ENCODE measurements at regions not wholly inside any gene's neighbourhood (a gene's known extent, or its start where the extent isn't known, plus 50 kb on each side); places are given as distances from the start of the nearest gene placed in this dataset.

- intact Hi-C loops (cut with micrococcal nuclease), result no loop called here
- H3K9me3 Mint-ChIP-seq (ENCODE audit: insufficient read depth), result no peaks in the 10 kb centered on the region
- no peak for TF ChIP-seq EZH2 (IDR thresholded peaks at IDR 0.05; ENCODE audit: borderline replicate concordance, insufficient read depth, low read depth, low read length, poor library complexity, severe bottlenecking)
- TF ChIP-seq, protein P1, sequence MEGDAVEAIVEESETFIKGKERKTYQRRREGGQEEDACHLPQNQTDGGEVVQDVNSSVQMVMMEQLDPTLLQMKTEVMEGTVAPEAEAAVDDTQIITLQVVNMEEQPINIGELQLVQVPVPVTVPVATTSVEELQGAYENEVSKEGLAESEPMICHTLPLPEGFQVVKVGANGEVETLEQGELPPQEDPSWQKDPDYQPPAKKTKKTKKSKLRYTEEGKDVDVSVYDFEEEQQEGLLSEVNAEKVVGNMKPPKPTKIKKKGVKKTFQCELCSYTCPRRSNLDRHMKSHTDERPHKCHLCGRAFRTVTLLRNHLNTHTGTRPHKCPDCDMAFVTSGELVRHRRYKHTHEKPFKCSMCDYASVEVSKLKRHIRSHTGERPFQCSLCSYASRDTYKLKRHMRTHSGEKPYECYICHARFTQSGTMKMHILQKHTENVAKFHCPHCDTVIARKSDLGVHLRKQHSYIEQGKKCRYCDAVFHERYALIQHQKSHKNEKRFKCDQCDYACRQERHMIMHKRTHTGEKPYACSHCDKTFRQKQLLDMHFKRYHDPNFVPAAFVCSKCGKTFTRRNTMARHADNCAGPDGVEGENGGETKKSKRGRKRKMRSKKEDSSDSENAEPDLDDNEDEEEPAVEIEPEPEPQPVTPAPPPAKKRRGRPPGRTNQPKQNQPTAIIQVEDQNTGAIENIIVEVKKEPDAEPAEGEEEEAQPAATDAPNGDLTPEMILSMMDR (IDR thresholded peaks at IDR 0.05), result no peak
- Histone ChIP-seq H3K4me3 (ENCODE audit: control extremely low read depth in 1 of 5, extremely low read depth in 1 of 5, insufficient read depth in 1 of 5, low read depth in 2 of 5, low read length in 4 of 5) (no peak overlapping the region), H3K27me3 (replicated peaks in 1 of 4; ENCODE audit: control extremely low read depth in 1 of 4, control insufficient read depth in 3 of 4, insufficient read depth in 4 of 4, low read length in 3 of 4) (no peaks in the 10 kb centered on the region), H3K36me3 (replicated peaks in 1 of 2; ENCODE audit: control extremely low read depth in 1 of 2, control insufficient read depth in 1 of 2, extremely low read depth in 1 of 2, insufficient read depth in 2 of 2, low read length in 1 of 2) (no peaks in the 10 kb centered on the region), H4K20me1 (ENCODE audit: control insufficient read depth, insufficient read depth, low read length, poor library complexity, severe bottlenecking) (no peaks in the 10 kb centered on the region), H3K4me1 (ENCODE audit: control insufficient read depth in 2 of 2, insufficient read depth in 2 of 2, low read length in 2 of 2) (peaks cover 8% of the 10 kb centered on the region in 2 donors), H2AFZ (ENCODE audit: insufficient read depth, low read depth, low read length, poor library complexity, severe bottlenecking) (no peak overlapping the region), H3K9me3 (ENCODE audit: control extremely low read depth in 1 of 3, control insufficient read depth in 2 of 3, insufficient read depth in 1 of 3, low read length in 2 of 3) (no peaks in the 10 kb centered on the region), H3K79me2 (ENCODE audit: control insufficient read depth, insufficient read depth, low read length) (no peaks in the 10 kb centered on the region), H3K9ac (ENCODE audit: low read length) (no peak overlapping the region), H3K27ac (ENCODE audit: low read length in 2 of 2) (no peak overlapping the region), H3K4me2 (replicated peaks; ENCODE audit: low read depth, low read length, poor library complexity, severe bottlenecking) (no peak overlapping the region)
- WGBS (ENCODE audit: insufficient coverage), result no CpG with 5 or more reads among the region's 7 CpGs
- ATAC-seq (ENCODE audit: low read depth) (no peak), DNase-seq (no peak)
- POLR2A ChIA-PET, result no interaction called here
- no peak overlapping the region for H3K4me3 Mint-ChIP-seq
- no peak overlapping the region for H3K27ac Mint-ChIP-seq
- no peaks in the 10 kb centered on the region for H3K27me3 Mint-ChIP-seq
- CTCF ChIA-PET, result no interaction called here
- peaks cover 18% of the 10 kb centered on the region for H3K4me1 Mint-ChIP-seq
Observed at GRCh38 chrX:40298069-40298468, 200.3 kb upstream of the BCOR start.

GRCh38 chrX:40291553-40291952, 193.8 kb upstream of the BCOR start:
- Histone ChIP-seq H3K9me3 (ENCODE audit: control extremely low read depth in 1 of 3, control insufficient read depth in 2 of 3, insufficient read depth in 1 of 3, low read length in 2 of 3) (peaks cover 0 to 6% (median 2%) of the 10 kb centered on the region in 3 donors), H3K27me3 (replicated peaks in 1 of 4; ENCODE audit: control extremely low read depth in 1 of 4, control insufficient read depth in 3 of 4, insufficient read depth in 4 of 4, low read length in 3 of 4) (peaks cover 0 to 3% (median 0%) of the 10 kb centered on the region in 4 experiments), H3K4me2 (replicated peaks; ENCODE audit: low read depth, low read length, poor library complexity, severe bottlenecking) (no peak overlapping the region), H3K9ac (ENCODE audit: low read length) (no peak overlapping the region), H3K4me1 (ENCODE audit: control insufficient read depth in 2 of 2, insufficient read depth in 2 of 2, low read length in 2 of 2) (no peaks in the 10 kb centered on the region), H3K36me3 (replicated peaks in 1 of 2; ENCODE audit: control extremely low read depth in 1 of 2, control insufficient read depth in 1 of 2, extremely low read depth in 1 of 2, insufficient read depth in 2 of 2, low read length in 1 of 2) (no peaks in the 10 kb centered on the region), H3K79me2 (ENCODE audit: control insufficient read depth, insufficient read depth, low read length) (no peaks in the 10 kb centered on the region), H2AFZ (ENCODE audit: insufficient read depth, low read depth, low read length, poor library complexity, severe bottlenecking) (no peak overlapping the region), H4K20me1 (ENCODE audit: control insufficient read depth, insufficient read depth, low read length, poor library complexity, severe bottlenecking) (no peaks in the 10 kb centered on the region), H3K4me3 (ENCODE audit: control extremely low read depth in 1 of 5, extremely low read depth in 1 of 5, insufficient read depth in 1 of 5, low read depth in 2 of 5, low read length in 4 of 5) (no peak overlapping the region), H3K27ac (ENCODE audit: low read length in 2 of 2) (no peak overlapping the region)
- ChIA-PET CTCF (no interaction called here), POLR2A (no interaction called here)
- Mint-ChIP-seq H3K27me3 (no peaks in the 10 kb centered on the region), H3K9me3 (ENCODE audit: insufficient read depth) (no peaks in the 10 kb centered on the region), H3K27ac (no peak overlapping the region), H3K4me1 (no peaks in the 10 kb centered on the region), H3K4me3 (no peak overlapping the region)
- DNase-seq, result no peak
- intact Hi-C loops (cut with micrococcal nuclease), result no loop called here
- TF ChIP-seq EZH2 (IDR thresholded peaks at IDR 0.05; ENCODE audit: borderline replicate concordance, insufficient read depth, low read depth, low read length, poor library complexity, severe bottlenecking), result no peak
- TF ChIP-seq, protein P1 (IDR thresholded peaks at IDR 0.05), result no peak
- WGBS (ENCODE audit: insufficient coverage), result no CpG with 5 or more reads among the region's 2 CpGs
- ATAC-seq (ENCODE audit: low read depth), result no peak
